G401 (cell line): ENCODE measurements at regions not wholly inside any gene's neighbourhood (a gene's known extent, or its start where the extent isn't known, plus 50 kb on each side); places are given as distances from the start of the nearest gene placed in this dataset.

Experiments
- DNase-seq: peaks from one replicate; pipeline ENCODE4 v3.0.0-alpha.2; 2015; ENCODE audit warnings: low spot score
- in situ Hi-C: cut with HindIII; loops from 2 replicates; pipeline ENCODE4 v1.10.0; 2016; ENCODE audit warnings: low sequenced_read_pairs, mixed read lengths

- in situ Hi-C loops, result no loop called here
Observed at GRCh38 chr5:39896706-39897105, 471.9 kb upstream of the DAB2 start.

GRCh38 chr5:39896104-39896503 is 471.3 kb upstream of the DAB2 start:
- in situ Hi-C loops, result no loop called here

More at GRCh38 chr5:39896706-39897105, 471.9 kb upstream of the DAB2 start:
- DNase-seq, result no peak

GRCh38 chr5:39892708-39893107 is 467.9 kb upstream of the DAB2 start:
- in situ Hi-C loops, result no loop called here
- no peak for DNase-seq

More at GRCh38 chr5:39896104-39896503, 471.3 kb upstream of the DAB2 start:
- DNase-seq, result no peak

GRCh38 chr5:39891376-39891775 is 466.6 kb upstream of the DAB2 start:
- no peak for DNase-seq
- in situ Hi-C loops, result no loop called here

GRCh38 chr5:39880985-39881384 is 456.2 kb upstream of the DAB2 start:
- in situ Hi-C loops, result no loop called here
- DNase-seq, result no peak

- in situ Hi-C loops, result no loop called here
- no peak for DNase-seq
Observed at GRCh38 chr5:39877479-39877878, 452.7 kb upstream of the DAB2 start.

GRCh38 chr5:39876146-39876545 is 451.4 kb upstream of the DAB2 start:
- no peak for DNase-seq
- in situ Hi-C loops, result no loop called here

- in situ Hi-C loops, result no loop called here
- DNase-seq, result no peak
Observed at GRCh38 chr5:39870137-39870536, 445.4 kb upstream of the DAB2 start.

- in situ Hi-C loops, result no loop called here
- DNase-seq, result no peak
Observed at GRCh38 chr5:39869396-39869795, 444.6 kb upstream of the DAB2 start.

GRCh38 chr5:39867923-39868322 is 443.1 kb upstream of the DAB2 start:
- DNase-seq, result no peak
- in situ Hi-C loops, result no loop called here

GRCh38 chr5:39863926-39864552 is 439.3 kb upstream of the DAB2 start:
- no peak for DNase-seq
- in situ Hi-C loops, result no loop called here

- in situ Hi-C loops, result no loop called here
- DNase-seq, result no peak
Observed at GRCh38 chr5:39857041-39857440, 432.3 kb upstream of the DAB2 start.

- in situ Hi-C loops, result no loop called here
- DNase-seq, result no peak
Observed at GRCh38 chr5:39854771-39855410, 430.1 kb upstream of the DAB2 start.

GRCh38 chr5:39850291-39850690 is 425.5 kb upstream of the DAB2 start:
- no peak for DNase-seq
- in situ Hi-C loops, result no loop called here

GRCh38 chr5:39846144-39846543 is 421.4 kb upstream of the DAB2 start:
- in situ Hi-C loops, result no loop called here
- no peak for DNase-seq

- in situ Hi-C loops, result no loop called here
- no peak for DNase-seq
Observed at GRCh38 chr5:39843767-39844166, 419.0 kb upstream of the DAB2 start.

GRCh38 chr5:39835371-39835770 is 410.6 kb upstream of the DAB2 start:
- in situ Hi-C loops, result no loop called here
- DNase-seq, result no peak

- DNase-seq, result no peak
- in situ Hi-C loops, result no loop called here
Observed at GRCh38 chr5:39829441-39829840, 404.7 kb upstream of the DAB2 start.

- in situ Hi-C loops, result no loop called here
- no peak for DNase-seq
Observed at GRCh38 chr5:39826051-39826450, 401.3 kb upstream of the DAB2 start.

GRCh38 chr5:39825301-39825700 is 400.5 kb upstream of the DAB2 start:
- in situ Hi-C loops, result no loop called here
- DNase-seq, result no peak

- in situ Hi-C loops, result no loop called here
Observed at GRCh38 chr5:39822020-39822419, 397.2 kb upstream of the DAB2 start.

More at GRCh38 chr5:39822020-39822419, 397.2 kb upstream of the DAB2 start:
- no peak for DNase-seq
